ENCODE measurements at regions not wholly inside any gene's neighbourhood (a gene's known extent, or its start where the extent isn't known, plus 50 kb on each side); places are given as distances from the start of the nearest gene placed in this dataset.
A peak's percentile ranks its signal among the peaks of the same experiment; 100 is the strongest.

GRCh38 chr12:68452078-68452715, 120.0 kb upstream of the MDM1 start:
- FAIRE-seq = no peak

GRCh38 chr12:68453278-68453677, 121.1 kb upstream of the MDM1 start:
- no peak for FAIRE-seq

- FAIRE-seq = no peak
Observed at GRCh38 chr12:68453876-68454275, 121.7 kb upstream of the MDM1 start.

GRCh38 chr12:68454892-68455291, 122.7 kb upstream of the MDM1 start:
- no peak for FAIRE-seq

GRCh38 chr12:68455691-68456345, 123.7 kb upstream of the MDM1 start:
- FAIRE-seq = no peak

GRCh38 chr12:68458866-68459265, 126.7 kb upstream of the MDM1 start:
- FAIRE-seq = no peak

- no peak for FAIRE-seq
Observed at GRCh38 chr12:68460236-68460635, 128.1 kb upstream of the MDM1 start.

- no peak for FAIRE-seq
Observed at GRCh38 chr12:68461645-68462044, 129.5 kb upstream of the MDM1 start.

GRCh38 chr12:68462803-68463202, 130.6 kb upstream of the MDM1 start:
- no peak for FAIRE-seq

- peak; percentile 85 for FAIRE-seq
Observed at GRCh38 chr12:68465227-68465626, 133.1 kb upstream of the MDM1 start.

- no peak for FAIRE-seq
Observed at GRCh38 chr12:68467514-68467913, 135.4 kb upstream of the MDM1 start.

GRCh38 chr12:68468036-68468435, 135.9 kb upstream of the MDM1 start:
- FAIRE-seq = no peak

GRCh38 chr12:68469113-68469512, 137.0 kb upstream of the MDM1 start:
- FAIRE-seq = no peak

- FAIRE-seq = no peak
Observed at GRCh38 chr12:68470664-68471328, 138.6 kb upstream of the MDM1 start.

- FAIRE-seq = peak; percentile 43
Observed at GRCh38 chr12:68474467-68475204, 136.1 kb upstream of the RAP1B start.

GRCh38 chr12:68476794-68477193, 133.9 kb upstream of the RAP1B start:
- FAIRE-seq = no peak

- no peak for FAIRE-seq
Observed at GRCh38 chr12:68477261-68477772, 133.4 kb upstream of the RAP1B start.

- FAIRE-seq = no peak
Observed at GRCh38 chr12:68477906-68478305, 132.8 kb upstream of the RAP1B start.

- no peak for FAIRE-seq
Observed at GRCh38 chr12:68478516-68479260, 132.0 kb upstream of the RAP1B start.

- FAIRE-seq = no peak
Observed at GRCh38 chr12:68479261-68479895, 131.3 kb upstream of the RAP1B start.

- no peak for FAIRE-seq
Observed at GRCh38 chr12:68479896-68480291, 130.8 kb upstream of the RAP1B start.

GRCh38 chr12:68480526-68480925, 130.2 kb upstream of the RAP1B start:
- no peak for FAIRE-seq
